ENCODE measurements at regions not wholly inside any gene's neighbourhood (a gene's known extent, or its start where the extent isn't known, plus 50 kb on each side); places are given as distances from the start of the nearest gene placed in this dataset. TPM values are rescaled to one million over a fixed set of nuclear protein-coding genes. Genes with fewer than 3 reads are reported as not detected.

DNA sequence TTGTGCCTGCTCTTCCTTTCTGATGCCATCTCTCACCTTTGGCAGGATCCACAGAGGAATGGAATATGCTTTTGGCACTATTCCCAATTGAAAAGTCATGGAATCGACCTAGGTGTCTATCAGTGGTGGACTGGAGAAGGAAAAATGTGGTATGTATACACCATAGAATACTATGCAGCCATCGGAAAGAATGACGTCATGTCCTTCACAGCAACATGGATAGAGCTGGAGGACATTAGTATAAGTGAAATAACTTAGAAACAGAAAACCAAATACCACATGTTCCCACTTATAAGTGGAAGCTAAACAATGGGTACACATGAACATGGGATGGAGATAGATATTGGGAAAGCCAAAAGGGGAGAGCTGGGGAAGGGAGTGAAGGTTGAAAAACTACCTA lies 58.3 kb upstream of the SMIM31 start:
- Histone ChIP-seq H2BK120ac (ENCODE audit: low read depth, low read length) (no peak overlapping the region), H3K79me1 (ENCODE audit: low read length) (no peaks in the 10 kb centered on the region), H3K56ac (ENCODE audit: low read length) (no peak overlapping the region), H2BK15ac (replicated peaks; ENCODE audit: low read depth) (no peak overlapping the region), H4K5ac (ENCODE audit: low read length) (no peak overlapping the region), H3K4ac (ENCODE audit: low read depth, low read length) (no peak overlapping the region), H3K18ac (ENCODE audit: low read length) (no peak overlapping the region), H3K9ac (ENCODE audit: low read length) (no peak overlapping the region), H3K27ac (ENCODE audit: low read depth, low read length) (no peak overlapping the region), H2BK5ac (ENCODE audit: low read length) (no peak overlapping the region), H3K4me3 (ENCODE audit: low read length) (no peak overlapping the region), H3K79me2 (ENCODE audit: control insufficient read depth, insufficient read depth, low read length) (no peaks in the 10 kb centered on the region), H3K4me2 (ENCODE audit: low read length) (no peak overlapping the region), H3K4me1 (ENCODE audit: control insufficient read depth, low read depth, low read length) (no peaks in the 10 kb centered on the region), H3K27me3 (ENCODE audit: insufficient read depth, low read length, poor library complexity) (no peaks in the 10 kb centered on the region), H2AK5ac (ENCODE audit: low read length) (no peak overlapping the region), H3K36me3 (ENCODE audit: control insufficient read depth, insufficient read depth, low read length) (no peaks in the 10 kb centered on the region), H3K23ac (ENCODE audit: low read length) (no peak overlapping the region), H4K8ac (ENCODE audit: low read depth, low read length) (no peak overlapping the region)
- WGBS (ENCODE audit: extremely low coverage, insufficient coverage, low lambda C conversion rate) = no CpG with 5 or more reads among the region's 3 CpGs
- DNase-seq = no peak

DNA sequence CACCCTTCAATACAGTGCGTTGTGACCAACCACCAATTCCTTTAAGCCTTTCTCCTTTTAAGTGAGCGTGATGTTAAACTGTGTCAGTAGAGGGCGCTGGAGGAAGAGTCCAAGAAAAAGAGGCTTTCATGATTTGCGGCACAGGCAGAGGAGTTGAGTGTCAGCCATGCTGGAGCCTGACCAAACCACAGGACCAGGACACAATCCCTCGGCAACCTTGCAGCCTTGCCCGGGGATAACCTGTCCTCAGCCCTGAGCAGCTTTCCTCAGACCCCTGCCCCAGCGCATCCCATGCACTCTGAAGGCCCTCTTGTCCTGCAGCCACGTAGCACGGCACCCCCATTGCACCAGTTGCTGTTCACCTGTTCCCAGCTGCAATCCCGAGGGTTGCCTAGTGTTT lies 53.5 kb upstream of the SMIM31 start:
- Histone ChIP-seq H3K27me3 (ENCODE audit: insufficient read depth, low read length, poor library complexity) (no peaks in the 10 kb centered on the region), H3K79me2 (ENCODE audit: control insufficient read depth, insufficient read depth, low read length) (no peaks in the 10 kb centered on the region), H3K4me1 (ENCODE audit: control insufficient read depth, low read depth, low read length) (no peaks in the 10 kb centered on the region), H2BK120ac (ENCODE audit: low read depth, low read length) (no peak overlapping the region), H3K56ac (ENCODE audit: low read length) (no peak overlapping the region), H2BK15ac (replicated peaks; ENCODE audit: low read depth) (no peak overlapping the region), H3K4ac (ENCODE audit: low read depth, low read length) (no peak overlapping the region), H4K5ac (ENCODE audit: low read length) (no peak overlapping the region), H4K8ac (ENCODE audit: low read depth, low read length) (no peak overlapping the region), H3K79me1 (ENCODE audit: low read length) (no peaks in the 10 kb centered on the region), H3K9ac (ENCODE audit: low read length) (no peak overlapping the region), H3K27ac (ENCODE audit: low read depth, low read length) (no peak overlapping the region), H3K18ac (ENCODE audit: low read length) (no peak overlapping the region), H3K4me2 (ENCODE audit: low read length) (no peak overlapping the region), H3K23ac (ENCODE audit: low read length) (no peak overlapping the region), H2AK5ac (ENCODE audit: low read length) (no peak overlapping the region), H3K4me3 (ENCODE audit: low read length) (no peak overlapping the region), H2BK5ac (ENCODE audit: low read length) (no peak overlapping the region), H3K36me3 (ENCODE audit: control insufficient read depth, insufficient read depth, low read length) (no peaks in the 10 kb centered on the region)
- no CpG with 5 or more reads among the region's 10 CpGs for WGBS (ENCODE audit: extremely low coverage, insufficient coverage, low lambda C conversion rate)
- DNase-seq = peak; percentile 75

DNA sequence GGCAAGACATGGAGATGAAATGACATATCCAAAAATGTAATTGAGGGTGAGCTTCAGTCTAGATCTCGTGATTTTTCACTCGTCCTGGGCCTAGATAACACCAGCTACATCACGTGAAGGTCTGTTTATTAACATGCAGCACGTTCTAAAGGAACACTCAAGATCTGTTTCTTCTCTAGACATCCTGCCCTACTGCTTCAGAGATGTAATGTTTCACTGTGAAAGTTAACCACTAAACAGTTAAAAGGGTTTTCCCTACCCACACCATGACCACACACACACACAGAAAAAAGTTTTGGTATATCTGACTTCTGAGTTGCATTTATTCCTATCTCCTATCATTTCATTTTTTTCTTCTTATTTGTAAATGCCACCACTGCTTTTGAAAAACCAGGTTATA lies 52.3 kb upstream of the SMIM31 start:
- H3K9ac ChIP-seq (ENCODE audit: low read length) = no peak overlapping the region
- H3K27me3 ChIP-seq (ENCODE audit: insufficient read depth, low read length, poor library complexity) = no peaks in the 10 kb centered on the region
- H3K4me2 ChIP-seq (ENCODE audit: low read length) = no peak overlapping the region
- H2BK15ac ChIP-seq (replicated peaks; ENCODE audit: low read depth) = no peak overlapping the region
- no peaks in the 10 kb centered on the region for H3K79me1 ChIP-seq (ENCODE audit: low read length)
- H3K27ac ChIP-seq (ENCODE audit: low read depth, low read length) = no peak overlapping the region
- no peak overlapping the region for H3K4me3 ChIP-seq (ENCODE audit: low read length)
- no peak for DNase-seq
- no peak overlapping the region for H2BK120ac ChIP-seq (ENCODE audit: low read depth, low read length)
- H3K18ac ChIP-seq (ENCODE audit: low read length) = no peak overlapping the region
- H3K56ac ChIP-seq (ENCODE audit: low read length) = no peak overlapping the region
- H3K79me2 ChIP-seq (ENCODE audit: control insufficient read depth, insufficient read depth, low read length) = no peaks in the 10 kb centered on the region
- H3K36me3 ChIP-seq (ENCODE audit: control insufficient read depth, insufficient read depth, low read length) = no peaks in the 10 kb centered on the region
- H3K4ac ChIP-seq (ENCODE audit: low read depth, low read length) = no peak overlapping the region
- H2AK5ac ChIP-seq (ENCODE audit: low read length) = no peak overlapping the region
- no peak overlapping the region for H2BK5ac ChIP-seq (ENCODE audit: low read length)
- H3K23ac ChIP-seq (ENCODE audit: low read length) = no peak overlapping the region
- H4K8ac ChIP-seq (ENCODE audit: low read depth, low read length) = no peak overlapping the region
- no CpG with 5 or more reads among the region's 4 CpGs for WGBS (ENCODE audit: extremely low coverage, insufficient coverage, low lambda C conversion rate)
- no peak overlapping the region for H4K5ac ChIP-seq (ENCODE audit: low read length)
- H3K4me1 ChIP-seq (ENCODE audit: control insufficient read depth, low read depth, low read length) = no peaks in the 10 kb centered on the region

Small RNA genes in the stretch of these regions (small RNA-seq; reads per million reads assigned to genes)
- gene AC074198.2 (ENCODE audit: insufficient read depth) (not detected), gene RNU6-284P (ENCODE audit: insufficient read depth) (not detected)
